Medulla oblongata (tissue), 1 donor: ENCODE measurements at regions not wholly inside any gene's neighbourhood (a gene's known extent, or its start where the extent isn't known, plus 50 kb on each side); places are given as distances from the start of the nearest gene placed in this dataset.

ENCODE experiments used
- DNase-seq: peaks from one replicate; pipeline ENCODE4 v3.0.0-alpha.2; 2015; ENCODE audit errors: extremely low spot score

DNA sequence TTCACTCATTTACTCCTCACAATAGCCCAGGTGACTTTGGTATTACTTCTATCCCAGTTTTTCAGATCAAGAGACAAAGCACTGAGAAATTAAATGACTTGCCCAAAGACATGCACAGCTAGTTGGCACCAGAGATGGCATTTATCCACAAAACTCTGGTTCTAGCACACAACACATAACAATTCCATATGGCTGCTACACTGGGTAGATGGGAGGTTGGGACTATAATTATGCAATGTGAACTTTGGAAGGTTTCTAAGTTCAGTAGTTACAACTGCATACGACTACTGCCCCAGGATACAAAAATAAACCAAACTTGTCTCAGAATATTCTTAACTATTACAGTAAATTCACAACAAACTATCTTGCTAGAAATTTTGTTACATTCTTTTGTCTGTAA lies 54.2 kb upstream of the MLIP start:
- no peak for DNase-seq

DNA sequence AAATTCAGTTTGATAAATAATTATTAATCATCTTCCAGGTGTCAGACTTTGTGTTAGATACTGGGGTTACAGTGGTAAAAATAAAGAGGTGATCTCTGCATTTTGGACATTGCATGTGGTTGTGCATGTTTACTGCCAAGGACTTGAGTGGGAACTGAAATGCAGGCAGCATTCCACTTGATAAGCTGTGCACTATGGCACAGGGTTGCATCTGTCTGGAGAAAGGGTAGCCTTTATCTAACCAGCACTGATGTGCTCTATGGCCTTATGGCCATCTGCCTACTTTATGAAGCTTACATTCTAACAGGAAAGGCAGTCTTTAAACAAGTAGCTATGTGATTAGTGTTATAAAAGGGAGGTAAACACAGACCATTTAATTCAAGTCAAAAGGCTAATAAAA lies 53.0 kb upstream of the MLIP start:
- DNase-seq = no peak

DNA sequence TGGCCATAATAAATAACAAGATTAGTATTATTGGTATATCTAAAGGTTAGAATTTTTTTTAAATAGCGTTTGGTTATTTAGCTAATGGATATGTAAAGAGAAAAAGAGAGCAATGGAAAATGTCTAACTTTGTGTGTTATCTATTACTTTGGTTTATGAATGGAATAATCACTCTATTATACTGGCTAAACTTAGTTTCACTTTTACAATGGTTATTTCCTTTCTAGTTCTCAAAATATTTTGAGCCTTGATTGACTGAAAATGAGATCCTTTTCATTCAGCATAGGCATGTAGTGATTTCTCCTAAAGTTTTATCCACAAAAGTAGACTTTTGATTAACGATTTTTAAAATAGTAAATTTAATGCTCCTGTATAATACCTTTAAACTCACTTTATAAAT lies 51.6 kb upstream of the MLIP start:
- no peak for DNase-seq

DNA sequence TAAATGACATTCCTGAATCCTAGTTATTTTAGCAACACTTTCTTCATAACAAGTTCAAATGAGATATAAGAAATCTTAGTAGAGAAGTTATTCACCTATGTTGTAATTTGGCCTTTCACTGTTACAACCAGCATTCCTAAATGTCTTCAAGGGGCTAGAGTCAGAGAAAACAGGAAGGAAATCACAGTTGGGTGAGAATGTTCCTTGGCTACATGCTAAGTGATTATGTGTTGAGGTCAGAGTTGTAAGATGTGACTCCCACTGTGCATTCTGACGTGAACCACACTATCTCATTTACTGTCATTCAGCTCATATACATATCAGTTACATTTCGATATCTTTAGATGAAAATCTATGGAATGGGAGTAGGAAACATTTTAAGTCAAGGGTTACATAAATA lies 51.0 kb upstream of the MLIP start:
- DNase-seq = no peak
